ENCODE measurements at regions not wholly inside any gene's neighbourhood (a gene's known extent, or its start where the extent isn't known, plus 50 kb on each side); places are given as distances from the start of the nearest gene placed in this dataset.

GRCh38 chr17:51389875-51390274 lies 129.5 kb downstream of the UTP18 start:
- TF ChIP-seq CTCF (IDR thresholded peaks at IDR 0.05) (no peak), EP300 (IDR thresholded peaks at IDR 0.05) (no peak), POLR2A (IDR thresholded peaks at IDR 0.05) (no peak)
